ENCODE measurements at regions not wholly inside any gene's neighbourhood (a gene's known extent, or its start where the extent isn't known, plus 50 kb on each side); places are given as distances from the start of the nearest gene placed in this dataset.

DNA sequence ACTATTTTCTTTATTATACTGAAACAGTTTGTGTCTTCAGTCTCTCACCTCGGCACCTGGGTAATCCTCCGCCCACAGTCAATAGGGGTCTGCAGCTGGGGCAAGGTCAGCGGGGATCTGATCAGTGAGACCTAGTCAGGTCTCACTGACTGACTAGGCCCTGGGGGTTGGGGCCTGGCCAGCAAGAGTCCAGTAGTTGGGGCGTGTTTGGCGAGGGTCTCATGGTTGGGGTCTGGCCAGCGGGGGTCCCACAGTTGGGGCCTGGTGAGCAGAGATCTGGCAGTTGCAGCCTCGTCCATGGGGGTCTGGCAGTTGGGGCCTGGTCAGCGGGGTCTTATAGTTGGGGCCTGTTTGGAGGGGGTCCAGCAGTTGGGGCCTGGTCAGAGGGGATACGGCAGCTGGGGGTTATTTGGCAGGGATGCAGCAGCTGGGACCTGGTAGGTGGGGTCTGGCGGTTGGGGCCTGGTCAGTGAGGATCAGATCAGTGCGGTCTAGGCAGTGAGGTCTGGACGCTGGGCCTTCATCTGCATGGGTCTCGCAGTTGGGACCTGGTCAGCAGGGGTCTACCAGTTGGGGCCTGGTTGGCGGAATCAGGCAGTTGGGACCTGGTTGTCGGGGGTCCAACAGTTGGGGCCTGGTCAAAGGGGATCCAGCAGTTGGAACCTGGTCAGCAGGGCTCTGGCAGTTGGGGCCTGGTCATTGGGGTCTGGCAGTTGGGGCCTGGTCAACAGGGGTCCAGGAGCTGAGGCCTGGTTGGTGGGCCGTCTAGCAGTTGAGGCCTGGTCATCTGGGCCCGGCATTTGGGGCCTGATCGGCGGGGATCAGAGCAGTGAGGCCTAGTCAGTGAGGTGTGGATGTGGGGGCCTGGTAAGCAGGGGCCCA lies 61.1 kb upstream of the TPM4 start:
- Histone ChIP-seq H3K4me3 (no peak overlapping the region), H3K27me3 (no peaks in the 10 kb centered on the region), H3K27ac (no peak overlapping the region), H3K36me3 (no peaks in the 10 kb centered on the region), H3K9me3 (no peaks in the 10 kb centered on the region), H3K4me1 (no peaks in the 10 kb centered on the region)
- WGBS, 2 donors, result 91 to 95% methylated on average over 17 to 18 of the region's 19 CpGs
- DNase-seq (no peak), ATAC-seq (ENCODE audit: low FRiP score in 2 of 2) (no peak)
- TF ChIP-seq POLR2A (IDR thresholded peaks at IDR 0.05) (no peak), CTCF (IDR thresholded peaks at IDR 0.05) (no peak), EP300 (IDR thresholded peaks at IDR 0.05) (no peak), POLR2AphosphoS5 (IDR thresholded peaks at IDR 0.05) (no peak)

DNA sequence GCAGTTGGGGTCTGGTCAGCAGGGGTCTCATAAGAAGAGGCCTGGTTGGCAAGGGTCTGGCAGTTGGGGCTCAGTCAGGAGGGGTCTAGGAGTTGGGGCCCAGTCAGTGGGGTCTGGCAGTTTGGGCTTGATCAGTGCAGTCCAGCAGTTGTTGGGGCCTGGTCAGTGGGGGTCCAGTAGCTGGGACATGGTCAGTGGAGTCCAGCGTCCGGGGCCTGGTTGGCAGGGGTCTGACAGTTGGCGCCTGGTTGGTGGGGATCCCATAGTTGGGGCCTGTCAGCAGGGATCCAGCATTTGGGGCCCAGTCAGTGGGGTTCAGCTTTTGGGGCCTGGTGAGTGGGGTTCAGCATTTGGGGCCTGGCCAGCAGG lies 60.5 kb upstream of the TPM4 start:
- Histone ChIP-seq H3K36me3 (no peaks in the 10 kb centered on the region), H3K4me3 (no peak overlapping the region), H3K9me3 (no peaks in the 10 kb centered on the region), H3K4me1 (no peaks in the 10 kb centered on the region), H3K27me3 (no peaks in the 10 kb centered on the region), H3K27ac (no peak overlapping the region)
- ATAC-seq (ENCODE audit: low FRiP score in 2 of 2) (no peak), DNase-seq (no peak)
- TF ChIP-seq POLR2AphosphoS5 (IDR thresholded peaks at IDR 0.05) (no peak), EP300 (IDR thresholded peaks at IDR 0.05) (no peak), CTCF (IDR thresholded peaks at IDR 0.05) (no peak), POLR2A (IDR thresholded peaks at IDR 0.05) (no peak)
- 80 to 81% methylated on average over 3 of the region's 3 CpGs for WGBS, 2 donors

- DNase-seq, result peak in 1 of 2 donors; percentile 52
- TF ChIP-seq EP300 (IDR thresholded peaks at IDR 0.05), result no peak
- TF ChIP-seq POLR2AphosphoS5 (IDR thresholded peaks at IDR 0.05), result no peak
- TF ChIP-seq POLR2A (IDR thresholded peaks at IDR 0.05), result no peak
- TF ChIP-seq CTCF (IDR thresholded peaks at IDR 0.05), result no peak
- no peak overlapping the region for H3K27ac ChIP-seq
- no peaks in the 10 kb centered on the region for H3K27me3 ChIP-seq
- no peaks in the 10 kb centered on the region for H3K9me3 ChIP-seq
- no peaks in the 10 kb centered on the region for H3K36me3 ChIP-seq
- no peak for ATAC-seq (ENCODE audit: low FRiP score in 2 of 2)
- H3K4me1 ChIP-seq, result no peaks in the 10 kb centered on the region
- 89 to 90% methylated on average over 4 to 13 of the region's 15 CpGs for WGBS, 2 donors
- H3K4me3 ChIP-seq, result no peak overlapping the region
Observed at GRCh38 chr19:16016226-16017137, 59.8 kb upstream of the TPM4 start.

DNA sequence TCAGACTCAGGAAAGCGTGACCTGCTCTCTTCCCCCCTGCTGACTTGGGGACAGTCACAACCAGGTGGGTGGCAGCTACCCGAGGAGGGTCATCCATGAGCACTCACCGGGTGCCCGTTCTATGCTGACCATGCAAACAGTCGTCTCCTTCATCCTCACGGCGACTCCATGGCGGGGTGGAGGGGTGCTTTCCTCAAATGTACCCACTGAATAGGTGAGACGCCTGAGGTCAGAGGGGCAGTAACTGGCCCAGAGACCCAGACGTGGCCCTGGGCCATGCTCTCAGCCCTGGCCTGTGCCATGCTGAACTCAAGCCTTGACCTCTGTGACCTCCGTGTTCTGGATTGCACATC lies 59.2 kb upstream of the TPM4 start:
- WGBS, 2 donors, result 87 to 91% methylated on average over 5 to 11 of the region's 11 CpGs
- no peaks in the 10 kb centered on the region for H3K9me3 ChIP-seq
- no peak for DNase-seq
- no peaks in the 10 kb centered on the region for H3K27me3 ChIP-seq
- H3K36me3 ChIP-seq, result no peaks in the 10 kb centered on the region
- no peaks in the 10 kb centered on the region for H3K4me1 ChIP-seq
- H3K27ac ChIP-seq, result no peak overlapping the region
- ATAC-seq (ENCODE audit: low FRiP score in 2 of 2), result no peak
- TF ChIP-seq EP300 (IDR thresholded peaks at IDR 0.05) (no peak), POLR2AphosphoS5 (IDR thresholded peaks at IDR 0.05) (no peak), CTCF (IDR thresholded peaks at IDR 0.05) (no peak), POLR2A (IDR thresholded peaks at IDR 0.05) (no peak)
- no peak overlapping the region for H3K4me3 ChIP-seq

Measured in upper lobe of left lung (tissue), 6 donors.